HepG2 (cell line): ENCODE measurements at regions not wholly inside any gene's neighbourhood (a gene's known extent, or its start where the extent isn't known, plus 50 kb on each side); places are given as distances from the start of the nearest gene placed in this dataset.
"Not testable (repeated sequence)": the region's sequence is repeated elsewhere in the genome, so short reads cannot be mapped to it uniquely, and the experiment has no call there.

Experiments used
- ATAC-seq: fragments of 200-7000 bp; cut with Tn5 transposase; 3 replicates; pipeline ENCODE4 v1.9.1; 2020; ENCODE audit warnings: mild to moderate bottlenecking, moderate library complexity
- BruUV-seq: library from RNA; stranded (reverse); fragments of 400-500 nt; replicated peaks from 2 replicates; lab custom pipeline; 2021; lab: Mats Ljungman, UMichigan
- CTCF ChIA-PET: fragments of 300-600 bp; formaldehyde crosslinking; extraction: SDS; loops from one replicate; lab custom pipeline; 2021; ENCODE audit warnings: low total read pairs, inconsistent platforms, low intra/inter-chr PET ratio; lab: Yijun Ruan, JAX
- POLR2A ChIA-PET: fragments of 350-600 bp; sonication (Branson Sonifier 250); formaldehyde crosslinking; loops from one replicate; lab custom pipeline; 2020; ENCODE audit warnings: antibody characterized with exemption, inconsistent platforms; lab: Yijun Ruan, JAX
- DNase-seq: peaks from one replicate; pipeline ENCODE4 v3.0.0-alpha.2; 2015; ENCODE audit warnings: low spot score
- FAIRE-seq: peaks from 3 replicates; lab custom pipeline; 2011; peaks lifted over from hg19 to GRCh38; lab: Jason Lieb, UNC
- H2AFZ ChIP-seq: one replicate; pipeline ENCODE4 v1.6.1; 2011; ENCODE audit warnings: low read length, inconsistent platforms
- H3K27ac ChIP-seq: fragments of 300-600 bp; 3 replicates; pipeline ENCODE4 v1.8.0; 2011; ENCODE audit warnings: mixed run types, mild to moderate bottlenecking, mixed read lengths, low read length, inconsistent platforms; ENCODE audit not compliant: insufficient read depth; ENCODE audit errors: extremely low read length
- H3K27me3 ChIP-seq, 2 experiments: fragments of 200-600 bp in 1 of 2; 2 replicates in 1 of 2; 3 replicates in 1 of 2; pipeline versions ENCODE4 v1.6.0 to v1.8.0; 2011; ENCODE audit warnings: low read length in 2 of 2, mild to moderate bottlenecking in 2 of 2, moderate library complexity in 2 of 2, inconsistent platforms in 1 of 2; ENCODE audit not compliant: insufficient read depth in 2 of 2, control insufficient read depth in 1 of 2
- H3K36me3 ChIP-seq, 2 experiments: fragments of 200-600 bp in 1 of 2; replicated peaks in 1 of 2; 2 replicates in 1 of 2; 3 replicates in 1 of 2; pipeline versions ENCODE4 v1.5.1 to v1.8.0; 2011; ENCODE audit warnings: low read length in 2 of 2, inconsistent platforms in 1 of 2; ENCODE audit not compliant: insufficient read depth in 2 of 2, control insufficient read depth in 1 of 2
- H3K4me1 ChIP-seq: 2 replicates; pipeline ENCODE4 v1.5.1; 2012; ENCODE audit warnings: low read length, inconsistent platforms; ENCODE audit not compliant: insufficient read depth
- H3K4me2 ChIP-seq: 2 replicates; pipeline ENCODE4 v1.6.0; 2011; ENCODE audit warnings: low read depth, low read length, inconsistent platforms
- H3K4me3 ChIP-seq, 3 experiments: fragments of 200-600 bp in 1 of 3; sonication (generic), shearing (Covaris generic) in 1 of 3; replicated peaks in 1 of 3; 2 replicates each; pipeline ENCODE4 v1.5.1; 2011 to 2016; ENCODE audit warnings: low read length in 3 of 3, inconsistent platforms in 2 of 3, low read depth in 2 of 3, mild to moderate bottlenecking in 2 of 3, control low read depth in 1 of 3, mixed read lengths in 1 of 3; ENCODE audit not compliant: insufficient read depth in 1 of 3
- H3K79me2 ChIP-seq: one replicate; pipeline ENCODE4 v1.6.1; 2011; ENCODE audit warnings: low read length, inconsistent platforms; ENCODE audit not compliant: insufficient read depth
- H3K9ac ChIP-seq: 2 replicates; pipeline ENCODE4 v1.6.0; 2011; ENCODE audit warnings: mild to moderate bottlenecking, low read depth, low read length, inconsistent platforms; ENCODE audit not compliant: insufficient read depth
- H3K9me3 ChIP-seq: 2 replicates; pipeline ENCODE4 v1.5.1; 2012; ENCODE audit warnings: mild to moderate bottlenecking, low read length
- H4K20me1 ChIP-seq: 2 replicates; pipeline ENCODE4 v1.6.0; 2011; ENCODE audit warnings: inconsistent platforms, mild to moderate bottlenecking, low read length, moderate library complexity; ENCODE audit not compliant: insufficient read depth
- ARNT ChIP-seq: fragments of 450-650 bp; IDR thresholded peaks from 2 replicates; pipeline ENCODE4 v1.6.1; 2017
- FOXP1 ChIP-seq, 2 experiments: fragments of 450-650 bp in 1 of 2; IDR thresholded peaks; 2 replicates each; pipeline ENCODE4 v1.6.1; 2017 to 2018; ENCODE audit warnings: antibody characterized with exemption in 1 of 2
- NBN ChIP-seq: fragments of 450-650 bp; conservative IDR thresholded peaks from 2 replicates; pipeline ENCODE4 v1.6.1; 2017
- ZBTB40 ChIP-seq, 2 experiments: fragments of 450-650 bp in 1 of 2; sonication (generic) in 1 of 2; formaldehyde crosslinking in 1 of 2; IDR thresholded peaks; 2 replicates each; pipeline versions ENCODE4 v1.6.1 to v1.8.0; 2016 to 2022; ENCODE audit warnings: antibody characterized with exemption in 1 of 2, mild to moderate bottlenecking in 1 of 2, missing genetic modification reagents in 1 of 2
- ZNF282 ChIP-seq: fragments of 450-650 bp; IDR thresholded peaks from 2 replicates; pipeline ENCODE4 v1.6.1; 2018; ENCODE audit not compliant: partially characterized antibody
- WGBS: methylation state at CpG from one replicate; pipeline ENCODE4 v1.1.6; 2017; ENCODE audit warnings: low lambda C conversion rate; 5-methylcytosine and 5-hydroxymethylcytosine counted together
- in situ Hi-C: cut with HindIII; loops from 2 replicates; pipeline ENCODE4 v1.10.0; 2017; ENCODE audit warnings: low pct_unique_long_range_greater_than_20kb; ENCODE audit not compliant: extremely low pct_ligation_motif_present
- intact Hi-C: fragments of 100-400 bp; cut with micrococcal nuclease; formaldehyde crosslinking; loops from one replicate; pipeline ENCODE4 v1.10.0; 2022; ENCODE audit not compliant: unreplicated experiment

- 68% methylated on average over 2 of the region's 2 CpGs for WGBS
- ATAC-seq; H3K36me3 ChIP-seq; H4K20me1 ChIP-seq; H2AFZ ChIP-seq; H3K27ac ChIP-seq; FAIRE-seq; in situ Hi-C loops; BruUV-seq; POLR2A ChIA-PET; H3K4me2 ChIP-seq; intact Hi-C loops; H3K9ac ChIP-seq; H3K9me3 ChIP-seq; H3K4me1 ChIP-seq; DNase-seq; H3K4me3 ChIP-seq; CTCF ChIA-PET; H3K27me3 ChIP-seq; H3K79me2 ChIP-seq; TF ChIP-seq ZBTB40, FOXP1 (CRISPR knock-in tag; IDR thresholded peaks at IDR 0.05): not testable (repeated sequence)
- TF ChIP-seq ZNF282 (peak; percentile 66), ZBTB40 (IDR thresholded peaks at IDR 0.05) (0 out of 2 replicates have a peak, but pooled peaks have one; percentile 9), FOXP1 (IDR thresholded peaks at IDR 0.05) (0 out of 2 replicates have a peak, but pooled peaks have one; percentile 36), ARNT (peak; percentile 47; the same call in 1 of the 2 replicates), NBN (0 out of 2 replicates have a peak, but pooled peaks have one; percentile 54)
These were observed 347.3 kb downstream of the CNTNAP3B start for GRCh38 chr9:41781899-41782298.
